Neural cell (in vitro differentiated cells): ENCODE measurements at regions not wholly inside any gene's neighbourhood (a gene's known extent, or its start where the extent isn't known, plus 50 kb on each side); places are given as distances from the start of the nearest gene placed in this dataset.

Experiments
- H2AFZ ChIP-seq: fragments of 200-600, 300-800 bp; sonication (generic), shearing (Covaris generic); 2 replicates; pipeline ENCODE4 v1.6.0; 2014; ENCODE audit warnings: low read depth, mild to moderate bottlenecking, antibody characterized with exemption, low read length, moderate library complexity
- H3F3A ChIP-seq: fragments of 200-600 bp; shearing (Covaris generic); 2 replicates; pipeline ENCODE4 v1.6.1; 2016; ENCODE audit warnings: mild to moderate bottlenecking, moderate library complexity, mixed read lengths, antibody characterized with exemption, low read length; ENCODE audit not compliant: insufficient read depth, poor library complexity, severe bottlenecking
- H3K27ac ChIP-seq: fragments of 200-600, 300-800 bp; sonication (generic), shearing (Covaris generic); 2 replicates; pipeline ENCODE4 v1.5.1; 2014; ENCODE audit warnings: mild to moderate bottlenecking, low read length, moderate library complexity
- H3K27me3 ChIP-seq: fragments of 300-800, 200-600 bp; sonication (generic), shearing (Covaris generic); 2 replicates; pipeline ENCODE4 v1.6.0; 2014; ENCODE audit warnings: mild to moderate bottlenecking, low read depth, low read length, moderate library complexity; ENCODE audit not compliant: insufficient read depth
- H3K36me3 ChIP-seq: fragments of 300-800, 200-600 bp; sonication (generic), shearing (Covaris generic); 2 replicates; pipeline ENCODE4 v1.5.1; 2014; ENCODE audit warnings: mild to moderate bottlenecking, antibody characterized with exemption, low read length, moderate library complexity; ENCODE audit not compliant: insufficient read depth
- H3K4me2 ChIP-seq: fragments of 300-800, 200-600 bp; sonication (generic), shearing (Covaris generic); 2 replicates; pipeline ENCODE4 v1.6.0; 2014; ENCODE audit warnings: mild to moderate bottlenecking, low read length
- H3K4me3 ChIP-seq: fragments of 300-800, 200-600 bp; sonication (generic), shearing (Covaris generic); 2 replicates; pipeline ENCODE4 v1.5.1; 2014; ENCODE audit warnings: mild to moderate bottlenecking, low read length, moderate library complexity
- H3K79me2 ChIP-seq: fragments of 200-600 bp; shearing (Covaris generic); replicated peaks from 2 replicates; pipeline ENCODE4 v1.6.0; 2014; ENCODE audit warnings: mild to moderate bottlenecking, low read length, moderate library complexity; ENCODE audit not compliant: insufficient read depth
- H3K9ac ChIP-seq: fragments of 300-800, 200-600 bp; sonication (generic), shearing (Covaris generic); 2 replicates; pipeline ENCODE4 v1.6.1; 2016; ENCODE audit warnings: mild to moderate bottlenecking, low read length, mixed read lengths
- H3K9me2 ChIP-seq: fragments of 200-600 bp; shearing (Covaris generic); 2 replicates; pipeline ENCODE4 v1.6.1; 2016; ENCODE audit warnings: mild to moderate bottlenecking, low read length, mixed read lengths; ENCODE audit not compliant: insufficient read depth
- H3K9me3 ChIP-seq: fragments of 200-600, 300-800 bp; sonication (generic), shearing (Covaris generic); 2 replicates; pipeline ENCODE4 v1.6.1; 2016; ENCODE audit warnings: mild to moderate bottlenecking, mixed run types, low read length, moderate library complexity, mixed read lengths
- H4K20me1 ChIP-seq: fragments of 200-600 bp; shearing (Covaris generic); 2 replicates; pipeline ENCODE4 v1.6.1; 2016; ENCODE audit warnings: mild to moderate bottlenecking, mixed run types; ENCODE audit not compliant: insufficient read depth
- EP300 ChIP-seq: fragments of 450-650 bp; conservative IDR thresholded peaks from 2 replicates; pipeline ENCODE4 v1.6.1; 2014; ENCODE audit warnings: antibody characterized with exemption, mild to moderate bottlenecking, moderate library complexity; ENCODE audit not compliant: poor library complexity, severe bottlenecking
- EZH2 ChIP-seq: fragments of 200-600, 300-800 bp; shearing (Covaris generic), sonication (generic); IDR thresholded peaks from 2 replicates; pipeline ENCODE4 v1.6.1; 2014; ENCODE audit warnings: antibody characterized with exemption, low read length, borderline replicate concordance, mild to moderate bottlenecking; ENCODE audit not compliant: insufficient read depth, poor library complexity, severe bottlenecking
- MXI1 ChIP-seq: fragments of 450-650 bp; conservative IDR thresholded peaks from 2 replicates; pipeline ENCODE4 v1.6.1; 2014; ENCODE audit warnings: antibody characterized with exemption, mild to moderate bottlenecking; ENCODE audit not compliant: poor library complexity, severe bottlenecking
- POLR2AphosphoS5 ChIP-seq: IDR thresholded peaks from 2 replicates; pipeline ENCODE4 v1.6.1; 2012
- RAD21 ChIP-seq: fragments of 450-650 bp; conservative IDR thresholded peaks from 2 replicates; pipeline ENCODE4 v1.6.1; 2014; ENCODE audit warnings: antibody characterized with exemption, mild to moderate bottlenecking, moderate library complexity
- SMC3 ChIP-seq: fragments of 450-650 bp; conservative IDR thresholded peaks from 2 replicates; pipeline ENCODE4 v1.6.1; 2014; ENCODE audit warnings: antibody characterized with exemption, mild to moderate bottlenecking, moderate library complexity; ENCODE audit not compliant: poor library complexity
- TAF1 ChIP-seq: IDR thresholded peaks from 2 replicates; pipeline ENCODE4 v1.6.1; 2012; ENCODE audit warnings: low read depth
- TF ChIP-seq, protein P1 (sequence below): fragments of 450-650 bp; IDR thresholded peaks from 2 replicates; pipeline ENCODE4 v1.5.1; 2014; ENCODE audit warnings: antibody characterized with exemption, mild to moderate bottlenecking, moderate library complexity; ENCODE audit not compliant: poor library complexity, severe bottlenecking
- TF ChIP-seq, protein P2 (sequence below): IDR thresholded peaks from 2 replicates; pipeline ENCODE4 v1.6.1; 2012; ENCODE audit warnings: borderline replicate concordance

DNA sequence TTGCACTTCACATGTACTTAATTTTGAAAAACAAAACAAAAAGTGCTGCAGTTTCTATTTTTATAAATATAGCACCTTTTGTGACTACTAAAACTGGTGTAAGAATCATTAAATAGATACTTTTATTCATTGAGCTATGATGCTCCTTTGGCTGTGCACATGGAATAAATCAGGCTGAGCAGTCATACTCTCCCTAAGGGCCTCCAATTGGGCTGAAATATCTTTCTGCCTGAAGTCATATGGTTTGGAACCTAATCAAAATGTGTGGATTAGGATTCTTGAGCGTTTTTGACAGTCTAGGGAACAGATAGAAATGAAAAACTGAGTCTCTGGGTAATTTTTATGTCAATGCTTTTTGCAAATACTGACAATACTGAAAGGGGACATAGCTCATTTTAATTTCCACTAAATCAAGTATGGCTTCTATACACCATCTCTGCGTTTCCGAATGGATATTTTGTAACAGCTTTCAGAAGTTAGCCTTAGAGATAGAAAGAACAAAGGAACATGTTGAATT, 392.2 kb upstream of the ROBO1 start:
- H2AFZ ChIP-seq = no peak overlapping the region
- no peaks in the 10 kb centered on the region for H4K20me1 ChIP-seq

DNA sequence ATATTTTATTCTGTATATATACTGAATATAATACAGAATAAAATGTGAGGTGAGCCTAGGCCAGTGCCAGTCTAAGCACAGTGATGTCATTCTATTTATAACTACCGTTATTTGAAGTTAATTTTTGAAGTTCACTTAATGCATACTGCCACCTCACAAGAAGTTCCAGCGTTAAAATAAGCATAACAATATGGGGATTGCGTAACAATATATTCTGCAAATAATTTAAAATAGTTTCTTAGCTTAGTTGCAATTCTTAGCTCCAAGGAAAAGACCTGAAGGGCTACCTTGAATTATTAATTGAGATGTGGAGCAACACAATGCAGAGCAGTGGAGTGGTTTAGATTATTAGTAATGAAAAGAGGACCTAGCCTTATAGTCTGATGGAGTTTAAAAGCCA, 390.5 kb upstream of the ROBO1 start:
- Histone ChIP-seq H3F3A (peaks cover 3% of the 10 kb centered on the region), H3K4me2 (no peak overlapping the region), H3K9me3 (no peaks in the 10 kb centered on the region), H3K4me3 (no peak overlapping the region), H4K20me1 (no peaks in the 10 kb centered on the region), H2AFZ (no peak overlapping the region), H3K27ac (no peak overlapping the region), H3K9me2 (no peaks in the 10 kb centered on the region), H3K27me3 (no peaks in the 10 kb centered on the region), H3K36me3 (no peaks in the 10 kb centered on the region), H3K79me2 (no peaks in the 10 kb centered on the region), H3K9ac (no peak overlapping the region)
- TF ChIP-seq TAF1 (no peak), RAD21 (no peak), SMC3 (no peak), EZH2 (no peak), EP300 (no peak), POLR2AphosphoS5 (no peak), MXI1 (no peak)
- TF ChIP-seq, protein P1, sequence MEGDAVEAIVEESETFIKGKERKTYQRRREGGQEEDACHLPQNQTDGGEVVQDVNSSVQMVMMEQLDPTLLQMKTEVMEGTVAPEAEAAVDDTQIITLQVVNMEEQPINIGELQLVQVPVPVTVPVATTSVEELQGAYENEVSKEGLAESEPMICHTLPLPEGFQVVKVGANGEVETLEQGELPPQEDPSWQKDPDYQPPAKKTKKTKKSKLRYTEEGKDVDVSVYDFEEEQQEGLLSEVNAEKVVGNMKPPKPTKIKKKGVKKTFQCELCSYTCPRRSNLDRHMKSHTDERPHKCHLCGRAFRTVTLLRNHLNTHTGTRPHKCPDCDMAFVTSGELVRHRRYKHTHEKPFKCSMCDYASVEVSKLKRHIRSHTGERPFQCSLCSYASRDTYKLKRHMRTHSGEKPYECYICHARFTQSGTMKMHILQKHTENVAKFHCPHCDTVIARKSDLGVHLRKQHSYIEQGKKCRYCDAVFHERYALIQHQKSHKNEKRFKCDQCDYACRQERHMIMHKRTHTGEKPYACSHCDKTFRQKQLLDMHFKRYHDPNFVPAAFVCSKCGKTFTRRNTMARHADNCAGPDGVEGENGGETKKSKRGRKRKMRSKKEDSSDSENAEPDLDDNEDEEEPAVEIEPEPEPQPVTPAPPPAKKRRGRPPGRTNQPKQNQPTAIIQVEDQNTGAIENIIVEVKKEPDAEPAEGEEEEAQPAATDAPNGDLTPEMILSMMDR = no peak

More for the DNA sequence above, 392.2 kb upstream of the ROBO1 start:
- H3K4me2 ChIP-seq = peak overlapping the region; percentile 23
- no peak for TF ChIP-seq MXI1
- TF ChIP-seq, protein P1 = no peak
- TF ChIP-seq EP300 = peak; percentile 71
- H3K27me3 ChIP-seq = no peaks in the 10 kb centered on the region
- no peaks in the 10 kb centered on the region for H3K36me3 ChIP-seq
- H3K9me3 ChIP-seq = no peaks in the 10 kb centered on the region
- H3K9me2 ChIP-seq = no peaks in the 10 kb centered on the region
- no peak overlapping the region for H3K4me3 ChIP-seq
- H3K79me2 ChIP-seq = no peaks in the 10 kb centered on the region
- peaks cover 3% of the 10 kb centered on the region for H3F3A ChIP-seq
- H3K27ac ChIP-seq = peak overlapping the region; percentile 52
- no peak overlapping the region for H3K9ac ChIP-seq

DNA sequence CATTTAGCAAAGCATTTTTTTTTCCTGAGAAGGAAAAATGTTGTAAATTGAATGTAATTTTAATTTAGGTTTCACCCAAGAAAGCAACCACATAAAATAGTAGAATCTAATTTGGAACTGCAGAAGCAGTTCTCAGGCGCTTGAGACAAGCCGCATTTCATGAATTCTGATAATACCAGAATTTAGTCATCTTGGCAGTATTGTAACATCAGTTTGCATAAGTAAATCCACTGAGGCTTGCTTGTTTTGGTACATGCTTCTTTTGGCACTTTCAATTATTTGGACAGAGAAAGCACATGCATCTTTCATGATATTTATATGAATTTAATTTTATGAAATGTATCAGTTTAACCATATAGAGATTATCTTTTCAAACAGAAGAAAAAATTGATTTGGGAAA, 389.7 kb upstream of the ROBO1 start:
- no peak overlapping the region for H3K4me2 ChIP-seq
- no peak for TF ChIP-seq EZH2
- TF ChIP-seq, protein P2, sequence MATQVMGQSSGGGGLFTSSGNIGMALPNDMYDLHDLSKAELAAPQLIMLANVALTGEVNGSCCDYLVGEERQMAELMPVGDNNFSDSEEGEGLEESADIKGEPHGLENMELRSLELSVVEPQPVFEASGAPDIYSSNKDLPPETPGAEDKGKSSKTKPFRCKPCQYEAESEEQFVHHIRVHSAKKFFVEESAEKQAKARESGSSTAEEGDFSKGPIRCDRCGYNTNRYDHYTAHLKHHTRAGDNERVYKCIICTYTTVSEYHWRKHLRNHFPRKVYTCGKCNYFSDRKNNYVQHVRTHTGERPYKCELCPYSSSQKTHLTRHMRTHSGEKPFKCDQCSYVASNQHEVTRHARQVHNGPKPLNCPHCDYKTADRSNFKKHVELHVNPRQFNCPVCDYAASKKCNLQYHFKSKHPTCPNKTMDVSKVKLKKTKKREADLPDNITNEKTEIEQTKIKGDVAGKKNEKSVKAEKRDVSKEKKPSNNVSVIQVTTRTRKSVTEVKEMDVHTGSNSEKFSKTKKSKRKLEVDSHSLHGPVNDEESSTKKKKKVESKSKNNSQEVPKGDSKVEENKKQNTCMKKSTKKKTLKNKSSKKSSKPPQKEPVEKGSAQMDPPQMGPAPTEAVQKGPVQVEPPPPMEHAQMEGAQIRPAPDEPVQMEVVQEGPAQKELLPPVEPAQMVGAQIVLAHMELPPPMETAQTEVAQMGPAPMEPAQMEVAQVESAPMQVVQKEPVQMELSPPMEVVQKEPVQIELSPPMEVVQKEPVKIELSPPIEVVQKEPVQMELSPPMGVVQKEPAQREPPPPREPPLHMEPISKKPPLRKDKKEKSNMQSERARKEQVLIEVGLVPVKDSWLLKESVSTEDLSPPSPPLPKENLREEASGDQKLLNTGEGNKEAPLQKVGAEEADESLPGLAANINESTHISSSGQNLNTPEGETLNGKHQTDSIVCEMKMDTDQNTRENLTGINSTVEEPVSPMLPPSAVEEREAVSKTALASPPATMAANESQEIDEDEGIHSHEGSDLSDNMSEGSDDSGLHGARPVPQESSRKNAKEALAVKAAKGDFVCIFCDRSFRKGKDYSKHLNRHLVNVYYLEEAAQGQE = no peak
- TF ChIP-seq EP300 = no peak
- no peak for TF ChIP-seq POLR2AphosphoS5
- no peak for TF ChIP-seq TAF1
- no peak for TF ChIP-seq MXI1
- H3K79me2 ChIP-seq = no peaks in the 10 kb centered on the region
- H3K27ac ChIP-seq = no peak overlapping the region
- no peak overlapping the region for H3K9ac ChIP-seq
- H3K36me3 ChIP-seq = no peaks in the 10 kb centered on the region
- H3K9me3 ChIP-seq = no peaks in the 10 kb centered on the region
- H3K27me3 ChIP-seq = no peaks in the 10 kb centered on the region
- H2AFZ ChIP-seq = no peak overlapping the region
- peaks cover 3% of the 10 kb centered on the region for H3F3A ChIP-seq
- H4K20me1 ChIP-seq = no peaks in the 10 kb centered on the region
- H3K9me2 ChIP-seq = no peaks in the 10 kb centered on the region
- H3K4me3 ChIP-seq = no peak overlapping the region
